H1 (cell line): ENCODE measurements at regions not wholly inside any gene's neighbourhood (a gene's known extent, or its start where the extent isn't known, plus 50 kb on each side); places are given as distances from the start of the nearest gene placed in this dataset.

Experiments
- CTCF ChIA-PET: fragments of 300-600 bp; sonication (Branson Sonifier 250); formaldehyde crosslinking; loops from one replicate; lab custom pipeline; 2021; ENCODE audit not compliant: partially characterized antibody; lab: Charles Lee
- POLR2A ChIA-PET: fragments of 300-600 bp; sonication (Branson Sonifier 250); formaldehyde crosslinking; loops from one replicate; lab custom pipeline; 2021; ENCODE audit warnings: inconsistent platforms; ENCODE audit not compliant: partially characterized antibody; lab: Charles Lee
- DNase-seq, 2 experiments: peaks; one replicate each; pipeline versions ENCODE4 v3.0.0 to v3.0.0-alpha.2; 2010 to 2022; ENCODE audit warnings: low spot score in 2 of 2, low read depth in 1 of 2, mixed read lengths in 1 of 2
- FAIRE-seq: peaks from 2 replicates; lab custom pipeline; 2011; peaks lifted over from hg19 to GRCh38; lab: Jason Lieb, UNC
- H2AFZ ChIP-seq: 2 replicates; pipeline ENCODE4 v1.8.1; 2012; ENCODE audit warnings: low read length, inconsistent platforms
- H2AK5ac ChIP-seq: 2 replicates; pipeline ENCODE4 v1.6.1; 2013; ENCODE audit warnings: low read depth, low read length
- H2BK120ac ChIP-seq: replicated peaks from 2 replicates; pipeline ENCODE3; 2013; ENCODE audit warnings: low read depth, low read length, inconsistent platforms
- H2BK12ac ChIP-seq: 2 replicates; pipeline ENCODE4 v1.6.1; 2013; ENCODE audit warnings: low read depth, low read length
- H2BK15ac ChIP-seq: 2 replicates; pipeline ENCODE4 v1.6.1; 2013; ENCODE audit warnings: low read length
- H2BK20ac ChIP-seq: 2 replicates; pipeline ENCODE4 v1.6.1; 2013; ENCODE audit warnings: low read length
- H2BK5ac ChIP-seq: 2 replicates; pipeline ENCODE4 v1.6.1; 2013; ENCODE audit warnings: low read depth, low read length
- H3K14ac ChIP-seq: 2 replicates; pipeline ENCODE4 v1.6.1; 2013; ENCODE audit warnings: inconsistent platforms; ENCODE audit not compliant: insufficient read length
- H3K18ac ChIP-seq: 2 replicates; pipeline ENCODE4 v1.6.1; 2013; ENCODE audit warnings: low read length; ENCODE audit errors: extremely low read depth
- H3K23ac ChIP-seq: 2 replicates; pipeline ENCODE4 v1.6.1; 2013; ENCODE audit warnings: inconsistent platforms; ENCODE audit not compliant: insufficient read length
- H3K23me2 ChIP-seq: 2 replicates; pipeline ENCODE4 v1.6.1; 2013; ENCODE audit warnings: low read depth, low read length
- H3K27ac ChIP-seq: 2 replicates; pipeline ENCODE4 v1.6.1; 2011; ENCODE audit warnings: low read depth, low read length, inconsistent platforms
- H3K27me3 ChIP-seq, 4 experiments: replicated peaks in 1 of 4; 1 replicate in 1 of 4; 2 replicates in 3 of 4; pipeline versions ENCODE4 v1.6.1 to v1.8.1; 2011 to 2013; ENCODE audit warnings: low read length in 3 of 4, mild to moderate bottlenecking in 3 of 4, inconsistent platforms in 2 of 4, mixed read lengths in 2 of 4, moderate library complexity in 1 of 4; ENCODE audit not compliant: control insufficient read depth in 3 of 4, insufficient read depth in 3 of 4; ENCODE audit errors: extremely low read depth in 1 of 4
- H3K36me3 ChIP-seq, 4 experiments: 2 replicates each; pipeline versions ENCODE4 v1.6.1 to v1.8.1; 2011 to 2013; ENCODE audit warnings: mild to moderate bottlenecking in 4 of 4, low read length in 3 of 4, moderate library complexity in 2 of 4, control low read depth in 1 of 4, inconsistent platforms in 1 of 4; ENCODE audit not compliant: insufficient read depth in 4 of 4, control insufficient read depth in 2 of 4
- H3K4ac ChIP-seq: replicated peaks from 2 replicates; pipeline ENCODE3; 2013; ENCODE audit warnings: low read length, low read depth, mixed read lengths, inconsistent platforms; ENCODE audit not compliant: insufficient read length
- H3K4me1 ChIP-seq, 4 experiments: replicated peaks in 1 of 4; 1 replicate in 1 of 4; 2 replicates in 3 of 4; pipeline versions ENCODE4 v1.6.1 to v1.8.1; 2011 to 2013; ENCODE audit warnings: low read length in 3 of 4, inconsistent platforms in 2 of 4, mixed read lengths in 1 of 4; ENCODE audit not compliant: insufficient read depth in 4 of 4, control insufficient read depth in 3 of 4
- H3K4me2 ChIP-seq, 2 experiments: 2 replicates each; pipeline versions ENCODE4 v1.6.1 to v1.8.1; 2011 to 2013; ENCODE audit warnings: low read depth in 2 of 2, low read length in 2 of 2, control low read depth in 1 of 2, inconsistent platforms in 1 of 2, mild to moderate bottlenecking in 1 of 2; ENCODE audit not compliant: insufficient read depth in 1 of 2
- H3K4me3 ChIP-seq, 4 experiments: fragments of 200-600, 300-600 bp in 1 of 4; sonication (generic), shearing (Covaris generic), sonication (Bioruptor Twin) in 1 of 4; 2 replicates each; pipeline versions ENCODE4 v1.5.1 to v1.8.1; 2011 to 2016; ENCODE audit warnings: low read length in 4 of 4, low read depth in 3 of 4, control low read depth in 2 of 4, inconsistent platforms in 2 of 4, mild to moderate bottlenecking in 2 of 4, mixed read lengths in 1 of 4, moderate library complexity in 1 of 4; ENCODE audit not compliant: insufficient read depth in 2 of 4; ENCODE audit errors: extremely low read depth in 1 of 4
- H3K56ac ChIP-seq: replicated peaks from 2 replicates; pipeline ENCODE3; 2013; ENCODE audit warnings: low read depth, mild to moderate bottlenecking, mixed read lengths, low read length, inconsistent platforms; ENCODE audit not compliant: insufficient read length
- H3K79me1 ChIP-seq: 2 replicates; pipeline ENCODE4 v1.6.1; 2013; ENCODE audit warnings: low read depth, low read length, control low read depth
- H3K79me2 ChIP-seq, 2 experiments: 2 replicates each; pipeline versions ENCODE4 v1.6.1 to v1.8.1; 2012 to 2013; ENCODE audit warnings: low read length in 2 of 2, mild to moderate bottlenecking in 2 of 2, inconsistent platforms in 1 of 2; ENCODE audit not compliant: insufficient read depth in 2 of 2, control insufficient read depth in 1 of 2
- H3K9ac ChIP-seq, 4 experiments: replicated peaks in 1 of 4; 1 replicate in 1 of 4; 2 replicates in 3 of 4; pipeline versions ENCODE4 v1.6.1 to v1.8.1; 2011 to 2013; ENCODE audit warnings: low read depth in 3 of 4, low read length in 3 of 4, control low read depth in 2 of 4, mild to moderate bottlenecking in 2 of 4, moderate library complexity in 2 of 4, inconsistent platforms in 1 of 4; ENCODE audit errors: extremely low read depth in 1 of 4
- H3K9me3 ChIP-seq, 2 experiments: 2 replicates each; pipeline versions ENCODE4 v1.6.1 to v1.8.1; 2012 to 2013; ENCODE audit warnings: mild to moderate bottlenecking in 2 of 2, moderate library complexity in 2 of 2, control low read depth in 1 of 2, inconsistent platforms in 1 of 2, low read depth in 1 of 2, low read length in 1 of 2, mixed read lengths in 1 of 2; ENCODE audit not compliant: insufficient read depth in 2 of 2
- H4K20me1 ChIP-seq, 2 experiments: replicated peaks in 1 of 2; 2 replicates each; pipeline versions ENCODE3 to v1.8.1; 2011 to 2013; ENCODE audit warnings: inconsistent platforms in 2 of 2, low read length in 2 of 2, mild to moderate bottlenecking in 1 of 2; ENCODE audit not compliant: insufficient read depth in 2 of 2, control insufficient read depth in 1 of 2
- H4K5ac ChIP-seq: 2 replicates; pipeline ENCODE4 v1.6.1; 2013; ENCODE audit warnings: low read length, low read depth, mixed read lengths, inconsistent platforms; ENCODE audit not compliant: insufficient read length
- H4K8ac ChIP-seq: 2 replicates; pipeline ENCODE4 v1.8.0; 2013; ENCODE audit warnings: mild to moderate bottlenecking, moderate library complexity, low read length, inconsistent platforms; ENCODE audit not compliant: insufficient read depth; ENCODE audit errors: extremely low read depth
- H4K91ac ChIP-seq: replicated peaks from 2 replicates; pipeline ENCODE3; 2013; ENCODE audit warnings: low read length, mixed read lengths, inconsistent platforms; ENCODE audit not compliant: insufficient read length
- EP300 ChIP-seq, 2 experiments: IDR thresholded peaks; 1 replicate in 1 of 2; 2 replicates in 1 of 2; pipeline ENCODE4 v1.6.1; 2011 to 2012; ENCODE audit warnings: low read depth in 2 of 2, low read length in 2 of 2, mild to moderate bottlenecking in 2 of 2, borderline replicate concordance in 1 of 2, inconsistent platforms in 1 of 2, moderate library complexity in 1 of 2
- KDM4A ChIP-seq: IDR thresholded peaks from one replicate; pipeline ENCODE4 v1.7.1; 2012; ENCODE audit warnings: low read depth, mild to moderate bottlenecking, moderate library complexity, low read length, inconsistent platforms; ENCODE audit not compliant: severe bottlenecking
- SRF ChIP-seq: IDR thresholded peaks from 2 replicates; pipeline ENCODE4 v1.6.1; 2011; ENCODE audit warnings: mild to moderate bottlenecking, low read depth, low read length, moderate library complexity
- WGBS, 2 experiments: shearing (Covaris generic) in 1 of 2; methylation state at CpG; one replicate each; pipeline versions ENCODE4 v1.1.6 to v1.1.7; 2013 to 2015; ENCODE audit warnings: low lambda C conversion rate in 2 of 2, mixed read lengths in 2 of 2, inconsistent platforms in 1 of 2, low coverage in 1 of 2, missing lambda C conversion rate in 1 of 2; ENCODE audit not compliant: insufficient replicate concordance in 2 of 2, insufficient coverage in 1 of 2, insufficient read length in 1 of 2; ENCODE audit errors: extremely low coverage in 1 of 2, missing lambda C conversion rate in 1 of 2; 5-methylcytosine and 5-hydroxymethylcytosine counted together

- no peaks in the 10 kb centered on the region for H3K79me2 ChIP-seq
- H4K91ac ChIP-seq, result no peak overlapping the region
- H2BK120ac ChIP-seq, result no peak overlapping the region
- H2BK5ac ChIP-seq, result no peak overlapping the region
- CTCF ChIA-PET, result interaction anchor here (0.9 to 32.4 kb wide), 50 partner anchors 12 to 506 kb away, joined by 3 to 665 read pairs (median 5); no protein-coding TSS in a partner anchor
- H4K8ac ChIP-seq, result no peak overlapping the region
- H3K18ac ChIP-seq, result no peak overlapping the region
- no peaks in the 10 kb centered on the region for H3K27me3 ChIP-seq
- no peaks in the 10 kb centered on the region for H3K9me3 ChIP-seq
- no peak overlapping the region for H3K4me2 ChIP-seq
- FAIRE-seq (no peak), DNase-seq (no peak)
- H3K9ac ChIP-seq, result no peak overlapping the region
- H3K79me1 ChIP-seq, result no peaks in the 10 kb centered on the region
- no peak overlapping the region for H3K4ac ChIP-seq
- H3K23ac ChIP-seq, result no peak overlapping the region
- H2AK5ac ChIP-seq, result no peak overlapping the region
- no peaks in the 10 kb centered on the region; the same call in 1 of the 2 replicates for H3K23me2 ChIP-seq
- no peak overlapping the region for H3K14ac ChIP-seq
- H2BK20ac ChIP-seq, result no peak overlapping the region
- POLR2A ChIA-PET, result no interaction called here
- no peak overlapping the region for H3K4me3 ChIP-seq
- 36% methylated on average over 8 of the region's 8 CpGs; no CpG with 5 or more reads in 1 of the 2 experiments for WGBS, 2 experiments
- H2BK15ac ChIP-seq, result no peak overlapping the region
- no peaks in the 10 kb centered on the region for H3K36me3 ChIP-seq
- no peak overlapping the region for H4K5ac ChIP-seq
- H4K20me1 ChIP-seq, result no peaks in the 10 kb centered on the region
- no peak overlapping the region for H3K27ac ChIP-seq
- no peak overlapping the region for H2AFZ ChIP-seq
- H3K56ac ChIP-seq, result no peak overlapping the region
- no peaks in the 10 kb centered on the region for H3K4me1 ChIP-seq
- H2BK12ac ChIP-seq, result no peak overlapping the region
- TF ChIP-seq KDM4A (no peak), SRF (no peak), EP300 (IDR thresholded peaks at IDR 0.05; ENCODE audit: borderline replicate concordance in 1 of 2, low read depth in 2 of 2, low read length in 2 of 2) (no peak)
Observed at GRCh38 chr7:142496545-142496991, 238.7 kb upstream of the PRSS58 start.
